ENCODE measurements at regions not wholly inside any gene's neighbourhood (a gene's known extent, or its start where the extent isn't known, plus 50 kb on each side); places are given as distances from the start of the nearest gene placed in this dataset.
A peak's percentile ranks its signal among the peaks of the same experiment; 100 is the strongest.

DNA sequence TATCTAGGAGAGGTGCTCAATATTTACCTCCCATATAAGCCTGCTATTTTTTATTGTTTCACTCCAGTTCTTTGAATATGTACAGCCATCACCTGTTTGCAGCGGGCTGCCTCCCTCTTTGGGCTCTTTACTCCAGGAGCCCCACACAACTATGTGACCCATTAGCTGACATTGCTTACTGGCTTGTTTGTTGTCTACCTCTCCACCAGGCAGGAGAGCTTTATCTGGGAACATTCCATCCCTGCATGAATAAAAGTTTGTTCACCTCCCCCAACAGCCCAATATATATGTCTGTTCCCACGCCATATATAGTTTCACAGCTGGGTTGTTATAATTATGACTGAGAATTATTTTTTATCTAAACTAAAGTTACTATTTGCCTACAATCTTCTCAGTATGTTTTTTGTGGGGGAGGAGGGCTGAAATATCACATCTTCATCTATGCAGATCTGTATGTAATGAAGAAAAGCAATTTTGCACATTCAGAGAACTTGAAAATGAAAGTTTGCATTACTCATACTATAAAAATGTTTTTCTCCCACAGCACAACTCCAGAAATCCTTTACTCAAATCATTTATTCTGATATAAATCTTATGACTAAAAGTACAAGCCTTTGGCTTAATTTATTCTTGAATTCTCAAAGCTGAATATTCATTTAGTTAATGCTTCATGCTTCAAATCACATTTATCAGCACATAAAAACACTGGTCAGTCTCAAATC is 61.2 kb upstream of the DAPP1 start:
- ATAC-seq, result peak; percentile 63
- TF ChIP-seq ARNTL (CRISPR knock-in tag; IDR thresholded peaks at IDR 0.05; ENCODE audit: borderline replicate concordance, low read depth), result no peak
- no peak for TF ChIP-seq CSDC2 (CRISPR knock-in tag; IDR thresholded peaks at IDR 0.05)
- TF ChIP-seq ISL1 (CRISPR knock-in tag; IDR thresholded peaks at IDR 0.05), result peak; percentile 63

DNA sequence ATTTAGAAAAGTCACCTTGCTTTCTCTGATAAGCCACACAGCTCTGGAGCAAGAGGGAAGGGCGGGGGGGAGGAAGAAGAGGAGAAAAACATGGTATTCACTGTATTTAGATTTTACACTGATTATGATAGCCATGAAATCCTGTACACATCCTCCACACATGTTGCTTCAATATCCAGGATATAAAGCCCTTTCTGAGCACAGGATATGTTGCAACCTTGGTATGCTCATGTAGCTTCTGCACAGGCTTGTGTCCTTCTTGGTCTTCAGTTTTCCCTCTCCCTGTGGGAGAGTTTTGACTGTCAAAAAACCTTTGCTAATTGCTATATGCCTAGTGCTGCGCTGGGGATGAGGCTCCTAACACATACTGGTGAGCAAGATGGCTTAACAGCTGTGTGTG is 61.9 kb upstream of the DAPP1 start:
- TF ChIP-seq, protein P1, sequence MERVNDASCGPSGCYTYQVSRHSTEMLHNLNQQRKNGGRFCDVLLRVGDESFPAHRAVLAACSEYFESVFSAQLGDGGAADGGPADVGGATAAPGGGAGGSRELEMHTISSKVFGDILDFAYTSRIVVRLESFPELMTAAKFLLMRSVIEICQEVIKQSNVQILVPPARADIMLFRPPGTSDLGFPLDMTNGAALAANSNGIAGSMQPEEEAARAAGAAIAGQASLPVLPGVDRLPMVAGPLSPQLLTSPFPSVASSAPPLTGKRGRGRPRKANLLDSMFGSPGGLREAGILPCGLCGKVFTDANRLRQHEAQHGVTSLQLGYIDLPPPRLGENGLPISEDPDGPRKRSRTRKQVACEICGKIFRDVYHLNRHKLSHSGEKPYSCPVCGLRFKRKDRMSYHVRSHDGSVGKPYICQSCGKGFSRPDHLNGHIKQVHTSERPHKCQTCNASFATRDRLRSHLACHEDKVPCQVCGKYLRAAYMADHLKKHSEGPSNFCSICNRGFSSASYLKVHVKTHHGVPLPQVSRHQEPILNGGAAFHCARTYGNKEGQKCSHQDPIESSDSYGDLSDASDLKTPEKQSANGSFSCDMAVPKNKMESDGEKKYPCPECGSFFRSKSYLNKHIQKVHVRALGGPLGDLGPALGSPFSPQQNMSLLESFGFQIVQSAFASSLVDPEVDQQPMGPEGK (CRISPR knock-in tag; IDR thresholded peaks at IDR 0.05; ENCODE audit: borderline replicate concordance), result no peak
- TF ChIP-seq ARNTL (CRISPR knock-in tag; IDR thresholded peaks at IDR 0.05; ENCODE audit: borderline replicate concordance, low read depth) (no peak), RARB (CRISPR knock-in tag; IDR thresholded peaks at IDR 0.05) (no peak), ZFP3 (CRISPR knock-in tag; IDR thresholded peaks at IDR 0.05) (no peak), ISL1 (CRISPR knock-in tag; IDR thresholded peaks at IDR 0.05) (no peak), ZNF70 (CRISPR knock-in tag; IDR thresholded peaks at IDR 0.05) (no peak), TCF4 (CRISPR knock-in tag; IDR thresholded peaks at IDR 0.05; ENCODE audit: borderline replicate concordance) (no peak), ZNF8 (CRISPR knock-in tag; IDR thresholded peaks at IDR 0.05) (no peak), ESRRG (CRISPR knock-in tag; IDR thresholded peaks at IDR 0.05) (no peak), BACH2 (CRISPR knock-in tag; IDR thresholded peaks at IDR 0.05; ENCODE audit: borderline replicate concordance) (no peak), TOX (CRISPR knock-in tag; IDR thresholded peaks at IDR 0.05; ENCODE audit: borderline replicate concordance) (no peak)
- TF ChIP-seq, protein P2, sequence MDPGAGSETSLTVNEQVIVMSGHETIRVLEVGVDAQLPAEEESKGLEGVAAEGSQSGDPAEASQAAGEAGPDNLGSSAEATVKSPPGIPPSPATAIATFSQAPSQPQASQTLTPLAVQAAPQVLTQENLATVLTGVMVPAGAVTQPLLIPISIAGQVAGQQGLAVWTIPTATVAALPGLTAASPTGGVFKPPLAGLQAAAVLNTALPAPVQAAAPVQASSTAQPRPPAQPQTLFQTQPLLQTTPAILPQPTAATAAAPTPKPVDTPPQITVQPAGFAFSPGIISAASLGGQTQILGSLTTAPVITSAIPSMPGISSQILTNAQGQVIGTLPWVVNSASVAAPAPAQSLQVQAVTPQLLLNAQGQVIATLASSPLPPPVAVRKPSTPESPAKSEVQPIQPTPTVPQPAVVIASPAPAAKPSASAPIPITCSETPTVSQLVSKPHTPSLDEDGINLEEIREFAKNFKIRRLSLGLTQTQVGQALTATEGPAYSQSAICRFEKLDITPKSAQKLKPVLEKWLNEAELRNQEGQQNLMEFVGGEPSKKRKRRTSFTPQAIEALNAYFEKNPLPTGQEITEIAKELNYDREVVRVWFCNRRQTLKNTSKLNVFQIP (CRISPR knock-in tag; IDR thresholded peaks at IDR 0.05; ENCODE audit: borderline replicate concordance, low read depth), result no peak
- TF ChIP-seq, protein P3, sequence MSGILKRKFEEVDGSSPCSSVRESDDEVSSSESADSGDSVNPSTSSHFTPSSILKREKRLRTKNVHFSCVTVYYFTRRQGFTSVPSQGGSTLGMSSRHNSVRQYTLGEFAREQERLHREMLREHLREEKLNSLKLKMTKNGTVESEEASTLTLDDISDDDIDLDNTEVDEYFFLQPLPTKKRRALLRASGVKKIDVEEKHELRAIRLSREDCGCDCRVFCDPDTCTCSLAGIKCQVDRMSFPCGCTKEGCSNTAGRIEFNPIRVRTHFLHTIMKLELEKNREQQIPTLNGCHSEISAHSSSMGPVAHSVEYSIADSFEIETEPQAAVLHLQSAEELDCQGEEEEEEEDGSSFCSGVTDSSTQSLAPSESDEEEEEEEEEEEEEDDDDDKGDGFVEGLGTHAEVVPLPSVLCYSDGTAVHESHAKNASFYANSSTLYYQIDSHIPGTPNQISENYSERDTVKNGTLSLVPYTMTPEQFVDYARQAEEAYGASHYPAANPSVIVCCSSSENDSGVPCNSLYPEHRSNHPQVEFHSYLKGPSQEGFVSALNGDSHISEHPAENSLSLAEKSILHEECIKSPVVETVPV (CRISPR knock-in tag; IDR thresholded peaks at IDR 0.05), result no peak
- ATAC-seq, result peak; percentile 35; the same call in 1 of the 3 replicates

DNA sequence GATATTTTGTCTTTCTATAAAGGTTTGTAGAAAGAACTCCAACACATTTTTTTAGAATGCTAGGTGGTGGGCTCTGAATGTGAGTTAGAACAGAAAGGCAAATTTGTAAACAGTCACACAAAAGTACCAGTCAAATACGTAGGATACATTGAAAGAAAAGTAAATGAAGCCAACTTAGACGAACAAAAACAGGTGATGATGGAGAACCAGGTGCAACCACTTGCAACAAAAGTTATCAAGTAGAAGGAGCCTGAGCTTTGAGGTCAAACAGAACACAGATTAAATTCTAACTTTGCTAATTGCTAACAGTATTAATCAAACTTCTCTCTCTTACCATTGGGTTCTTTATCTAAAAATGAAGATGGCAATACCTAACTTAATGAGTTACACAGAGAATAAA is 62.7 kb upstream of the DAPP1 start:
- no peak for ATAC-seq
- TF ChIP-seq RARB (CRISPR knock-in tag; IDR thresholded peaks at IDR 0.05), result no peak
- no peak for TF ChIP-seq OSR1 (CRISPR knock-in tag; IDR thresholded peaks at IDR 0.05)
- TF ChIP-seq, protein P3 (CRISPR knock-in tag; IDR thresholded peaks at IDR 0.05), result no peak
- TF ChIP-seq, protein P1 (CRISPR knock-in tag; IDR thresholded peaks at IDR 0.05; ENCODE audit: borderline replicate concordance), result no peak
- no peak for TF ChIP-seq ESRRG (CRISPR knock-in tag; IDR thresholded peaks at IDR 0.05)
- TF ChIP-seq, protein P2 (CRISPR knock-in tag; IDR thresholded peaks at IDR 0.05; ENCODE audit: borderline replicate concordance, low read depth), result no peak
- TF ChIP-seq ISL1 (CRISPR knock-in tag; IDR thresholded peaks at IDR 0.05), result no peak
- no peak for TF ChIP-seq ZNF565 (CRISPR knock-in tag; conservative IDR thresholded peaks at IDR 0.05; ENCODE audit: low read depth)
- no peak for TF ChIP-seq CSDC2 (CRISPR knock-in tag; IDR thresholded peaks at IDR 0.05)
- no peak for TF ChIP-seq SNAI2 (CRISPR knock-in tag; IDR thresholded peaks at IDR 0.05)
- TF ChIP-seq GLIS3 (CRISPR knock-in tag; IDR thresholded peaks at IDR 0.05), result no peak
- no peak for TF ChIP-seq ZFP3 (CRISPR knock-in tag; IDR thresholded peaks at IDR 0.05)
- no peak for TF ChIP-seq TOX (CRISPR knock-in tag; IDR thresholded peaks at IDR 0.05; ENCODE audit: borderline replicate concordance)
- TF ChIP-seq, protein P4, sequence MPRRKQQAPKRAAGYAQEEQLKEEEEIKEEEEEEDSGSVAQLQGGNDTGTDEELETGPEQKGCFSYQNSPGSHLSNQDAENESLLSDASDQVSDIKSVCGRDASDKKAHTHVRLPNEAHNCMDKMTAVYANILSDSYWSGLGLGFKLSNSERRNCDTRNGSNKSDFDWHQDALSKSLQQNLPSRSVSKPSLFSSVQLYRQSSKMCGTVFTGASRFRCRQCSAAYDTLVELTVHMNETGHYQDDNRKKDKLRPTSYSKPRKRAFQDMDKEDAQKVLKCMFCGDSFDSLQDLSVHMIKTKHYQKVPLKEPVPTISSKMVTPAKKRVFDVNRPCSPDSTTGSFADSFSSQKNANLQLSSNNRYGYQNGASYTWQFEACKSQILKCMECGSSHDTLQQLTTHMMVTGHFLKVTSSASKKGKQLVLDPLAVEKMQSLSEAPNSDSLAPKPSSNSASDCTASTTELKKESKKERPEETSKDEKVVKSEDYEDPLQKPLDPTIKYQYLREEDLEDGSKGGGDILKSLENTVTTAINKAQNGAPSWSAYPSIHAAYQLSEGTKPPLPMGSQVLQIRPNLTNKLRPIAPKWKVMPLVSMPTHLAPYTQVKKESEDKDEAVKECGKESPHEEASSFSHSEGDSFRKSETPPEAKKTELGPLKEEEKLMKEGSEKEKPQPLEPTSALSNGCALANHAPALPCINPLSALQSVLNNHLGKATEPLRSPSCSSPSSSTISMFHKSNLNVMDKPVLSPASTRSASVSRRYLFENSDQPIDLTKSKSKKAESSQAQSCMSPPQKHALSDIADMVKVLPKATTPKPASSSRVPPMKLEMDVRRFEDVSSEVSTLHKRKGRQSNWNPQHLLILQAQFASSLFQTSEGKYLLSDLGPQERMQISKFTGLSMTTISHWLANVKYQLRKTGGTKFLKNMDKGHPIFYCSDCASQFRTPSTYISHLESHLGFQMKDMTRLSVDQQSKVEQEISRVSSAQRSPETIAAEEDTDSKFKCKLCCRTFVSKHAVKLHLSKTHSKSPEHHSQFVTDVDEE (CRISPR knock-in tag; IDR thresholded peaks at IDR 0.05), result no peak
- TF ChIP-seq BACH2 (CRISPR knock-in tag; IDR thresholded peaks at IDR 0.05; ENCODE audit: borderline replicate concordance), result no peak
- TF ChIP-seq ZC3H10 (CRISPR knock-in tag; IDR thresholded peaks at IDR 0.05), result no peak
- no peak for TF ChIP-seq ZNF70 (CRISPR knock-in tag; IDR thresholded peaks at IDR 0.05)
- no peak for TF ChIP-seq PPARA (CRISPR knock-in tag; IDR thresholded peaks at IDR 0.05; ENCODE audit: borderline replicate concordance)
- TF ChIP-seq TCF4 (CRISPR knock-in tag; IDR thresholded peaks at IDR 0.05; ENCODE audit: borderline replicate concordance), result no peak
- no peak for TF ChIP-seq ZFP30 (CRISPR knock-in tag; IDR thresholded peaks at IDR 0.05)

Measured in SK-N-SH treated with all-trans-retinoic acid at 6 μM for 48 hours (cell line).